Ascending aorta (tissue), 2 donors: ENCODE measurements at regions not wholly inside any gene's neighbourhood (a gene's known extent, or its start where the extent isn't known, plus 50 kb on each side); places are given as distances from the start of the nearest gene placed in this dataset.

ENCODE experiments used
- DNase-seq, 2 donors: peaks; one replicate each; pipeline ENCODE4 v3.0.0-alpha.2; 2019; ENCODE audit warnings: low spot score in 2 of 2
- H3K27ac ChIP-seq, 2 donors: fragments of 200-600 bp; sonication (generic); one replicate each; pipeline ENCODE4 v1.5.1; 2016 to 2017; ENCODE audit warnings: mild to moderate bottlenecking in 1 of 2
- H3K27me3 ChIP-seq: fragments of 200-600 bp; sonication (generic); one replicate; pipeline ENCODE4 v1.5.1; 2017
- H3K36me3 ChIP-seq, 2 donors: fragments of 200-600 bp; sonication (generic); one replicate each; pipeline ENCODE4 v1.5.1; 2016
- H3K4me1 ChIP-seq, 2 donors: fragments of 200-600 bp; sonication (generic); one replicate each; pipeline ENCODE4 v1.5.1; 2016 to 2017; ENCODE audit warnings: mild to moderate bottlenecking in 1 of 2
- H3K4me3 ChIP-seq, 2 donors: fragments of 200-600 bp; sonication (generic); one replicate each; pipeline ENCODE4 v1.5.1; 2016 to 2017; ENCODE audit warnings: mild to moderate bottlenecking in 1 of 2
- H3K9me3 ChIP-seq, 2 donors: fragments of 200-600 bp; sonication (generic); one replicate each; pipeline ENCODE4 v1.5.1; 2016
- CTCF ChIP-seq, 3 experiments: fragments of 200-600 bp in 2 of 3; fragments of 450-650 bp in 1 of 3; sonication (generic) in 2 of 3; IDR thresholded peaks; one replicate each; pipeline ENCODE4 v1.5.1; 2016 to 2019; ENCODE audit warnings: antibody characterized with exemption in 3 of 3, mild to moderate bottlenecking in 1 of 3, moderate library complexity in 1 of 3
- intact Hi-C: fragments of 100-400 bp; cut with DNase I; formaldehyde crosslinking; loops from one replicate; pipeline ENCODE4 v1.15.1; 2023

GRCh38 chr16:65287307-65287706, 165.4 kb upstream of the CDH11 start:
- Histone ChIP-seq H3K4me1 (peaks cover 0 to 7% of the 10 kb centered on the region in 2 donors), H3K27ac (no peak overlapping the region), H3K9me3 (no peaks in the 10 kb centered on the region), H3K27me3 (no peaks in the 10 kb centered on the region), H3K36me3 (no peaks in the 10 kb centered on the region), H3K4me3 (no peak overlapping the region)
- intact Hi-C loops = no loop called here
- TF ChIP-seq CTCF (IDR thresholded peaks at IDR 0.05) = no peak
- DNase-seq = no peak

- intact Hi-C loops = no loop called here
- Histone ChIP-seq H3K4me3 (peak overlapping the region in 1 of 2 donors; percentile 23), H3K36me3 (no peaks in the 10 kb centered on the region), H3K27ac (no peak overlapping the region), H3K9me3 (no peaks in the 10 kb centered on the region), H3K27me3 (no peaks in the 10 kb centered on the region), H3K4me1 (peaks cover 0 to 7% of the 10 kb centered on the region in 2 donors)
- no peak for DNase-seq
- TF ChIP-seq CTCF (IDR thresholded peaks at IDR 0.05) = no peak
Observed at GRCh38 chr16:65285128-65286048, 163.5 kb upstream of the CDH11 start.

- H3K36me3 ChIP-seq = no peaks in the 10 kb centered on the region
- intact Hi-C loops = no loop called here
- no peak for TF ChIP-seq CTCF (IDR thresholded peaks at IDR 0.05)
- no peaks in the 10 kb centered on the region for H3K27me3 ChIP-seq
- no peak overlapping the region for H3K4me3 ChIP-seq
- H3K27ac ChIP-seq = no peak overlapping the region
- DNase-seq = no peak
- peaks cover 0 to 7% of the 10 kb centered on the region in 2 donors for H3K4me1 ChIP-seq
- H3K9me3 ChIP-seq = no peaks in the 10 kb centered on the region
Observed at GRCh38 chr16:65284626-65285025, 162.8 kb upstream of the CDH11 start.

GRCh38 chr16:65283181-65283651, 161.4 kb upstream of the CDH11 start:
- intact Hi-C loops = no loop called here
- Histone ChIP-seq H3K9me3 (no peaks in the 10 kb centered on the region), H3K4me3 (no peak overlapping the region), H3K36me3 (no peaks in the 10 kb centered on the region), H3K27ac (no peak overlapping the region), H3K27me3 (no peaks in the 10 kb centered on the region), H3K4me1 (peaks cover 0 to 7% of the 10 kb centered on the region in 2 donors)
- no peak for DNase-seq
- TF ChIP-seq CTCF (IDR thresholded peaks at IDR 0.05) = no peak

- Histone ChIP-seq H3K27me3 (no peaks in the 10 kb centered on the region), H3K36me3 (no peaks in the 10 kb centered on the region), H3K27ac (no peak overlapping the region), H3K4me1 (peaks cover 0 to 7% of the 10 kb centered on the region in 2 donors), H3K9me3 (no peaks in the 10 kb centered on the region), H3K4me3 (no peak overlapping the region)
- intact Hi-C loops = no loop called here
- no peak for TF ChIP-seq CTCF (IDR thresholded peaks at IDR 0.05)
- DNase-seq = no peak
Observed at GRCh38 chr16:65281586-65281985, 159.7 kb upstream of the CDH11 start.
